Keratinocyte (primary cell): ENCODE measurements at regions not wholly inside any gene's neighbourhood (a gene's known extent, or its start where the extent isn't known, plus 50 kb on each side); places are given as distances from the start of the nearest gene placed in this dataset.

ENCODE experiments used
- CTCF ChIP-seq, 3 experiments: IDR thresholded peaks in 1 of 3; conservative IDR thresholded peaks in 1 of 3; optimal IDR thresholded peaks in 1 of 3; 2 replicates in 2 of 3; 3 replicates in 1 of 3; pipeline versions ENCODE3 to v1.5.1; 2011; ENCODE audit warnings: low read length in 3 of 3, mild to moderate bottlenecking in 3 of 3, moderate library complexity in 2 of 3, control low read depth in 1 of 3, inconsistent platforms in 1 of 3; ENCODE audit not compliant: insufficient read depth in 2 of 3; ENCODE audit errors: extremely low read depth in 1 of 3
- EZH2 ChIP-seq: IDR thresholded peaks from one replicate; pipeline ENCODE4 v1.6.1; 2012; ENCODE audit warnings: inconsistent platforms, mild to moderate bottlenecking, low read length, moderate library complexity

DNA sequence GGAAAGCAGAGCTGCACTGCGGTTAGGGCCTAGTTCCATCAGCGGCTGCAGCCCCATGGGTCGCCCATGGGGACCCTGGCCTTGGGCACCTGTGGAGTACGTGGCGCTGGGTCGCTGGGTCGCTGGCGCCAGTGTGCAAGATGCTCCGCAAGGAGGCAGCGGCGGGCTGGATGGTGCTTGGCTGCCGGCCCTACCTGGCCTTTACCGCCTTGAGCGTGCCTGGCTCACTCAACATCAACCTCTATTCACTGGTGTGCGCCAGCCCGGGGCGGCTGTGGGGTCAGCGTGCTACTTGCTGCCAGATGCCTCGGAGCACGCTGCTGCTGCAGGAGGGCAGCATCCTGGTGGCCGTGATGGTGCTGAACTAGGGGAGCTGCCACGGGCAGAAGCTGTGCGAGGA, 85.1 kb upstream of the RHOU start:
- TF ChIP-seq CTCF (optimal IDR thresholded peaks at IDR 0.05 in 1 of 3, IDR thresholded peaks at IDR 0.05 in 1 of 3, conservative IDR thresholded peaks at IDR 0.05 in 1 of 3; ENCODE audit: extremely low read depth in 1 of 3, insufficient read depth in 2 of 3, low read length in 3 of 3) (no peak), EZH2 (no peak)
